SK-N-MC (cell line): ENCODE measurements at regions not wholly inside any gene's neighbourhood (a gene's known extent, or its start where the extent isn't known, plus 50 kb on each side); places are given as distances from the start of the nearest gene placed in this dataset.

Experiments used
- EZH2 ChIP-seq: fragments of 200-600 bp; sonication (generic); IDR thresholded peaks from one replicate; pipeline ENCODE4 v1.6.1; 2017; ENCODE audit warnings: antibody characterized with exemption
- FOXP2 ChIP-seq: optimal IDR thresholded peaks from 2 replicates; pipeline ENCODE3; 2011; ENCODE audit warnings: mild to moderate bottlenecking, moderate library complexity; ENCODE audit not compliant: insufficient read depth; ENCODE audit errors: extremely low read length, control extremely low read depth
- POLR2AphosphoS5 ChIP-seq: IDR thresholded peaks from 2 replicates; pipeline ENCODE4 v1.6.1; 2012; ENCODE audit warnings: mild to moderate bottlenecking, low read depth, low read length, borderline replicate concordance

GRCh38 chr1:38223391-38223790 is 176.8 kb upstream of the POU3F1 start:
- TF ChIP-seq POLR2AphosphoS5 (no peak), EZH2 (no peak), FOXP2 (no peak)
